CD1c-positive myeloid dendritic cell (primary cell): ENCODE measurements at regions not wholly inside any gene's neighbourhood (a gene's known extent, or its start where the extent isn't known, plus 50 kb on each side); places are given as distances from the start of the nearest gene placed in this dataset.
"Not testable (repeated sequence)": the region's sequence is repeated elsewhere in the genome, so short reads cannot be mapped to it uniquely, and the experiment has no call there.

Experiments
- DNase-seq: peaks from one replicate; pipeline ENCODE4 v3.0.0-alpha.2; 2016; ENCODE audit errors: extremely low spot score

DNA sequence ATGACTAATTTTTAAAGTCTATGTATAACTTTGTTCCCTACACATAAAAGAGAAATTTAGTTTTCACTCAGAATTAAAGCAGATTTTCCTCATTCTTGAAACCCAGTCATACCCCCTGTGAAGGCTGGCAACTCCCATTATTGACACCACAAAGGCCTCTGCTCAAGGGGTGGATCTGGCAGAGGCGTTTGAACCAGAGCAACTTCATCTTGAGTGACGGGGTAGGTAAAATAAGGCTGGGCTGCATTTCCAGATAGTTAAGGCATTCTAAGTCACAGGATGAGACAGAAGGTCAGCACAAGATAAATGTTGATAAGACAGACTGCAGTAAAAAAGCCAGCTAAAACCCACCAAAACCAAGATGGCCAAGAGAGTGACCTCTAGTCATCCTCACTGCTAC lies 177.2 kb upstream of the OR13F1 start:
- no peak for DNase-seq

DNA sequence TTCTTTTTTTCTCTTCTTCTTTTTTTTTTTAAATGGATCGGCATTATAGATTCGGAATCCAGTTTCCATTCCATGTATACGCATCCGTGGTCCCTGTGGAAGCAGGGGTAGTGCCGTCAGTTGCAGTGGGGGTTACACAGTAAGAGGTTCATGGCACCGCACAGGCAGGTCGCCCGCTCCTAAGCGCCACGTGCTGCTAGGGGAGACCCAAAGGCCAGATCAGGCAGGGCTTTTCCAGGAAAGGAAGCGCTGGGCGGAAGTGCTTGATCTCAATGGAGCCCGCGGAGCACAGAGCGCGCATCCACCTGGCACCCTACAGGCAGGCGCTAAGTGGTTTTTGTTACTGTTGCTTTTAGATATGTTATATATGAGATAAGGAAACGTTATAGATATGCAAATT lies 174.8 kb upstream of the OR13F1 start:
- no peak for DNase-seq

DNA sequence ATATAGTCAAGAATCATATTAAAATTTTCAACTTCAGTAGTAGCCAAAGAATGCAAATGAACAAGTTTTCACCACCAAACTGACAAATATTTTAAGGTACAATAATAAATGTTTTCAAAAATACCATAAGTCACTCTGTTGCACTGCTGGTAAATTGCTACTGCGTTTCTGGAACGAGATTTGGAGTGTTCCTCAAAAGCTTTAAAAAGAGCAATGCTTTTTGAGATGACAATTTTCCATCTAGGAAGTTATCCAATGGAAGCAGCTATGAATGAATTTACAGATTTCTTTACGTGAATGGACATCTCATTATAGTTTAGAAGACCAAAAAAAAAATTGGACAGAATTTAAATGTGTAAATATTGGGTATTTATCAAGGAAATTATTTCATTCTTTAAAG lies 173.2 kb upstream of the OR13F1 start:
- DNase-seq, result no peak

DNA sequence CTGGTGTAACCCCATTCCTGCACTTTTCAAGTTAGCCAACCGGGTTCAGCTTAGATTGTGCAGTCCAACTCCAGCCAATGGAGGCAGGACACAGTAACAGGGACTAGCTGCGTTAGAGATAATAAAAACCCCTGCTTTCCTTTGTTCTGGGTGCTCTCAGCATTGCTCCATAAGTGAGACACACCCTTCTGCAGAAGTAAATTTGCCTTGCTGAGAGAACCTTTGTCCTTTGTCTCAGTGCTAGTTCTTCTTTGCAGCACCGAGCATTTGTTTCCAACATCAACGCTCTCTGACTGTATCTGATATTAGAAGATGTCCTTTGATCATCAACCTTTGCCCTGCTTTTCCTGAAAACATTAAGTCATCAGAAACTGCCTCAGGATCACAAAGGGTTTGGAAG lies 169.5 kb upstream of the OR13F1 start:
- DNase-seq, result no peak

DNA sequence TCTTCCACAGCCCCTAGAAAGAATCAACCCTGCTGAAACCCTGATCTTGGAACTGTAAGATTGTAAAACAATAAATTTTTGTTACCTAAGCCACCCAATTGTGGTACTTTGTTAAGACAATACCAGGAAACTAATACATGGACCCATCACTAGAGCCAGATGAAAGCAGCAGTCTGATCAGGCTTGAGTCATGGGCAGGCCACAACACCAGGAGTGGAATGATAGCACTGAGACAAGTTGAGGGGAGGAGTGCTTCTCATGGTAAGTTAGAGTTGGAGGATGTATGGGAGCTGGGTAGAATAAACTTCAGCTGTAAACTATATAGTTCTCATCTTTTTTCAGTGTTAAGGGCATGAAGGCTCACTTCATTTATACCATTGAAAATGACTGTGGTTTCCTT lies 164.4 kb upstream of the OR13F1 start:
- DNase-seq, result no peak

GRCh38 chr9:104342552-104342951 lies 161.5 kb upstream of the OR13F1 start:
- DNase-seq, result no peak

GRCh38 chr9:104345061-104345460 lies 159.0 kb upstream of the OR13F1 start:
- DNase-seq, result no peak

DNA sequence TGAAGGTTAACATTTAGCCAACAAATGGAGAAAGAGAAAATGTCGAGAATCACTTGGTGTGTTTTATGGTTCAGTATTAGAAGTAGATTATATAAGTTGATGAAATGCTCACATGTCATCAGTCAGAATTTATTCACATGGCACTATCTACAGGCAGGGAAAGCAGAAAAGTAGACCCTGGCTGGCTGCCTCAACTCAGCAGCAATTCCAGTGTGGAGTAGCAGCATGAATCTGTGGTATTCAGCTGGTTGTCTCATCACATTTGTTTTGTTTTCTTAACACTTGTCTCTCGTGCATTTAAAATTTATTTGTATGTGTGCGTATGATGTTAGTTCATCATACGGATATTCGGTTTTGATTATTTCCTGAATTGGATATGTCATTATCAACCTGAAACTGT lies 153.5 kb upstream of the OR13F1 start:
- DNase-seq, result no peak

DNA sequence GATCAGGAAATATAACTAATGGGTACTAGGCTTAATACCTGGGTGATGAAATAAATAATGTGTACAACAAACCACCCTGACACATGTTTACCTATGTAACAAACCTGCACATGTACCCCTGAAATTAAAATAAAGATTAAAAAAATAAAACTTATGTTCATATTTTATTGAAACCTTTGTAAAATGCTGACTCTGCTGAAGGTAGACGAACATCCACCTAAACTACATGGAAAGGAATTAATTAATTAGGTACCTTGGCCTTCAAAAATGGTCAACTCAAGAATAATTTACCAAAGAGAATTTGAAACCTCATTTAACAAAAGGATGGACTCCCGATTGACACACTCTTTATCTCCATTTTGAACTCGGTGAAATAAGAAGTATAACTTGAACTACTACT lies 152.3 kb upstream of the OR13F1 start:
- DNase-seq, result no peak

DNA sequence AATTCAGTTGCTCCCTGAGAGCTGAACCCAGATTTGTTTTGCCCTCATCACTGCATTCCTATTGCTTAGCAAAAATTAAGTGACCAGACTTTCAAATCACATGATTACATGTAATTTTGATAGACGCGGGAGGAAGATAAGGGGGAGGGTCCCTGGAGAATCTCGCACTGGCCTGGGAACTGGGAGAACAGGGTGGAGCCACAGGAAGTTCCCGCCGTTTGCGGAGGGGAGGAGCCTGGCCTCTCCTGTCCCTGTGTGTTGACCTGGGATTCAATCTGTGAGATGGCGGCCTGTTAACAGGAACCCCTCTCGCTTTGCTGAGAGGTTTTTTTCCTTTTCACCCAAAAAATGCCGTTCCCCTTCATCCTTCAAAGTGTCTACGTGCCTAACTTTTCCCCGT lies 142.9 kb upstream of the OR13F1 start:
- no peak for DNase-seq

DNA sequence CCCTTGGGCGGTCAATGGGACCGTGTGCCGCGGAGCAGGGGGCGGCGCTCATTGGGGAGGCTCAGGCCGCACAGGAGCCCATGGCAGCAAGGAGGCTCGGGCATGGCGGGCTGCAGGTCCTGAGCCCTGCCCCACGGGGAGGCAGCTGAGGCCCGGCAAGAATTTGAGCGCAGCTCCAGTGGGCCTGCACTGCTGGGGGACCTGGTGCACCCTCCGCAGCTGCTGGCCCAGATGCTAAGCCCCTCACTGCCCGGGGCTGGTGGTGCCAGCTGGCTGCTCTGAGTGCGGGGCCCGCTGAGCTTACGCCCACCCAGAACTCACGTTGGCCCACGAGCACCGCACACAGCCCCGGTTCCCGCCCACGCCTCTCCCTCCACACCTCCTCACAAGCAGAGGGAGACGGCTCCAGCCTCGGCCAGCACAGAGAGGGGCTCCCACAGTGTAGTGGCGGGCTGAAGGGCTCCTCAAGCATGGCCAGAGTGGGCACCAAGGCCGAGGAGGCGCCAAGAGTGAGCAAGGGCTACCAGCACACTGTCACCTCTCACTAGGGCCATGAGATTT lies 141.1 kb upstream of the OR13F1 start:
- DNase-seq, result no peak

DNA sequence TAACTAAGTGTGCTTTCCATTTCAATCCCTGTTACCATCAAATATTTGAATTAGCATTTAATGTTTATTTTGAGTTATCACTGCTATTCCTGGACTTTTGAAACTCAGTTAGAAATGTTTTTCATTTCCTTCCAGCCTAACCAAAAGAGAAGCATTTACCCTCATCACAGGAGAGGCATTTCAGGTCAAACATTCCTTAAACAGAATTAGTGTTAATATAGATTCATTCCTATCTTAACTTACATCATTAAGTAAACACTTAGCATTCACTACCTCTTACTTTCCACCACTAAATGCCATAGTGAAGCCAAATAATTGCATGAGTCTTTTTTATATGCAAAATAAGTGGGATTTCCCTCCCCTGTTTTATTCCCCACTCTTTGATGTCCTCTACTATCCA lies 136.6 kb upstream of the OR13F1 start:
- DNase-seq, result no peak

DNA sequence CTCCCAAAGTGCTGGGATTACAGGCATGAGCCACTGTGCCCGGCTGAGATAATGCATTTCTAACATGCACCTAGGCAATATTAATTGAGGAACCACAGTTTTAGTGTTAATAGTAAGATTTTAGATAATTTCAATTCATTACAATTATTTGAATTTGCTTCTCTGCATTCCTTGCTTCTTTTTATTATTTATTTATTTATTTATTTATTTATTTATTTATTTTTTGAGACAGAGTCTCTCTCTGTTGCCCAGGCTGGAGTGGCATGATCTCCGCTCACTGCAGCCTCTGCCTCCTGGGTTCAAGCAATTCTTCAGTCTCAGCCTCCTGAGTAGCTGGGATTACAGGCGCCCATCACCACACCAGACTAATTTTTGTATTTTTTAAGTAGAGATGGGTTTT lies 135.7 kb upstream of the OR13F1 start:
- DNase-seq, result not testable (repeated sequence)

GRCh38 chr9:104374711-104375110 lies 129.4 kb upstream of the OR13F1 start:
- DNase-seq, result no peak

GRCh38 chr9:104386013-104386412 lies 118.0 kb upstream of the OR13F1 start:
- DNase-seq, result no peak

DNA sequence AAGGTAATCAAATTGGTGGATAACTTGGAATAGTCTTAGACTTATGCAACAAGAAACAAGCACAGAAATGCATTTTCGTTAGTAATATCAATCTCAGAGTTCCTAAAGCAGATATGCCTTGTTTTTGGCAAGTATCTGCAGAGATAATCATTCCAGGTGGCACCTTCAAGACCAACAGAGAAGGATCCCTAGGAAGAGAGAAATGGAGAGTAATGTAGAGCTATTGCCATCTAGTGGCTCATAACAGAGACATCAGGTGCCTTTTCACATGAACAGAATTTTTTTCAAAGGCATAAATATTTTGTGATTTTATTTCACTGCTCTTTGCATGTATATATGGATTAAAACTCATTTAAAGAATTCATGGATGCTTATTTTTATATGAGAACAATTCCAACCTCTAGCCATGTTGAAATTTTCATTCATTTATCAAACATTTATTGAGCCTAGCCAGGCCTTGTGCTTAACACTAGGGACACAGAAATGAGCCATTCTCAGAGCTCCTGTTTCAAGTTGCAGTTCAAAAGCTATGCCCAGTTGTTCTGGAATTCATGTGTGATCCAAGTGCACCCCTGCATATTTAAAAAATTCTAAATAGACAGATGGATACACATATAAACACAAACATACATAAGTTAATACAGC lies 117.5 kb upstream of the OR13F1 start:
- peak; percentile 2 for DNase-seq

DNA sequence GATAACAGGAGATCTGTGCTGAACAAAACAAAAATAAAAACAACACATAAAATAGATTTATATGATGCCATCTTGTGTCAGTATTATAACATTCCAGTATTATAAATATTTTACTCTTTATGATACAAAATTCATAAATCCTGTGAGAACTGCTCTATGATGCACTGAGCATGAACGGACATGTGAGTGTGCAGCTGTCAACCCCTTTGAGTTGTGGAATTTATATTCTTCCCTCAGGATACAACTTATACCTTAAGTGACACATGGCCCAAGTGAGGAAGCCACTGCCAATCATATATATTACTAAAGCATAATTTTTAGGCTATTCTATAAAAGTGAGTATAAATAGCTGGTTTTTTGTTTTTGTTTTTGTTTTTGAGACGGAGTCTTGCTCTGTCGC lies 116.0 kb upstream of the OR13F1 start:
- DNase-seq, result no peak

DNA sequence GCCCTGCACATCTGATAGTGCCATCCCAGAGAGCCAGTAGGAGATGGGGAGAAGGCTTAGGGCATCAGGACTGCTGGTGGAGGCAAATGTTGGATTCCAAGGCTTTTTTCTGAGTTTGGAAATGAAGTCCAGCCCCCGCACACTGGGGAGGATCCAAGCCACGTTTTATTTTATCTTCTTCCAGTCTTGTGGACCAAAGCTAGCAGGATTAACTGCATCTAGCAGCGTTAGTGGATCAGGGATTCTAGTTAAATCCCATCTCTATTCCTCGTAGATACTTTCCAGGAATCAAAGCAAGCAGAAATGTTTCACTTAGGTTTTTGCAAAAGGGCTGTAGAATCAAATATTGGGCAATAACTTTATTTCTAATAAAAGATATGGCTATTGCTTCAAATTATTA lies 114.7 kb upstream of the OR13F1 start:
- no peak for DNase-seq

GRCh38 chr9:104394901-104395300 lies 109.2 kb upstream of the OR13F1 start:
- DNase-seq, result not testable (repeated sequence)

- no peak for DNase-seq
Observed at GRCh38 chr9:104412238-104412637, 91.8 kb upstream of the OR13F1 start.

- DNase-seq, result no peak
Observed at GRCh38 chr9:104416470-104416869, 87.6 kb upstream of the OR13F1 start.

GRCh38 chr9:104417296-104417695 lies 86.8 kb upstream of the OR13F1 start:
- DNase-seq, result no peak

- no peak for DNase-seq
Observed at GRCh38 chr9:104429031-104429546, 75.0 kb upstream of the OR13F1 start.

- no peak for DNase-seq
Observed at GRCh38 chr9:104435059-104435458, 69.0 kb upstream of the OR13F1 start.
